ENCODE measurements at regions not wholly inside any gene's neighbourhood (a gene's known extent, or its start where the extent isn't known, plus 50 kb on each side); places are given as distances from the start of the nearest gene placed in this dataset.
"Not testable (repeated sequence)": the region's sequence is repeated elsewhere in the genome, so short reads cannot be mapped to it uniquely, and the experiment has no call there.

- H3K4me3 ChIP-seq (ENCODE audit: low read depth, low read length); H3K27me3 ChIP-seq; H3K9me3 ChIP-seq; DNase-seq; H3K36me3 ChIP-seq; H3K4me1 ChIP-seq: not testable (repeated sequence)
Measured at GRCh38 chr15:84157056-84157632, 78.4 kb upstream of the GOLGA6L4 start.

GRCh38 chr15:84157857-84158256 is 77.7 kb upstream of the GOLGA6L4 start:
- not testable (repeated sequence) for H3K9me3 ChIP-seq; H3K36me3 ChIP-seq; DNase-seq; H3K4me3 ChIP-seq (ENCODE audit: low read depth, low read length); H3K27me3 ChIP-seq; H3K4me1 ChIP-seq

DNA sequence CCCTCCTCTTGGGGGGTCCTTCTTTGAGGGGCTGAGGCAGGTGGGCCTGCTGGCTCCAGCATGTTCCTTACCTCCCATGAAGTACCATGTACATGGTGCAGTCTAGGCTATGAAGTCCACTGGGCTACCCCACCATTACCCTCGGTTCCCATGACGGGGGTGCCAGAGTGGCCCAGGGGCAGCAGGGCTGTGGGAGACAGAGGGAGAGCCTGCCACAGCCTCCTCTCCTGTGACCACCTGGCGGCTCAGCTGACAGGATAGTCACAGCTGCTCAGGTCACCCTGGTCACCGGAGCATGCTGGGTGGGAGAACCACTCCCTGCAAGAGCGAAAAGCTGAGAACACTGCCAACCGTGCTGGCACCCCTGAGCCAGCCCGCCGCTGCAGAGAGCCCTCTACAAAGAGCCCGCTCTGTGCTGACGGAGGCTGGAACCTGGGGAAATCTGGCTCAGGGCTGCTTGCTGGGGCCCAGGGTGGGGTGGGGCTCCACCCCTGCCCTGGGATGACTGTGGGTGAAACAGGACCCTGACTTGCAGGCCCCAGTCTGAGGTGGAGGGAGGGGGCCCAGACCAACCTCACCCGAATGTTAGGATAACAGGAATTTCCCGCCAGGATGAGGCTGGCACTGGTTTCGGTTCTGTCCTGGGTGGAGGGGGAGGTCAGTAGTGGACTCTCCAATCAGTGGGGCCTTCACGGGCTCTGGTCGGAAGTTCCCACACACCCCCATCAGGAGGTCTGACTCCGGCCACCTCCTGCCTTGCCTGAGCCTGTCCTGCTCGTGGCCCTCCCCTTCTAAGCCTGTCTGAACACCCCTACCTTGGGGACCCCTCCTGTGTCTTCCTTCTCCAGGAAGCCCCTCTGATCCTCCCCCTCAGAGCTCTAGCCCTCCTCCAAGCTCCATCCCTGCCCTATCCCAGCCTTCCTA is 76.0 kb upstream of the GOLGA6L4 start:
- not testable (repeated sequence) for H3K9me3 ChIP-seq; H3K36me3 ChIP-seq; H3K4me3 ChIP-seq (ENCODE audit: low read depth, low read length); DNase-seq; H3K4me1 ChIP-seq; H3K27me3 ChIP-seq

DNA sequence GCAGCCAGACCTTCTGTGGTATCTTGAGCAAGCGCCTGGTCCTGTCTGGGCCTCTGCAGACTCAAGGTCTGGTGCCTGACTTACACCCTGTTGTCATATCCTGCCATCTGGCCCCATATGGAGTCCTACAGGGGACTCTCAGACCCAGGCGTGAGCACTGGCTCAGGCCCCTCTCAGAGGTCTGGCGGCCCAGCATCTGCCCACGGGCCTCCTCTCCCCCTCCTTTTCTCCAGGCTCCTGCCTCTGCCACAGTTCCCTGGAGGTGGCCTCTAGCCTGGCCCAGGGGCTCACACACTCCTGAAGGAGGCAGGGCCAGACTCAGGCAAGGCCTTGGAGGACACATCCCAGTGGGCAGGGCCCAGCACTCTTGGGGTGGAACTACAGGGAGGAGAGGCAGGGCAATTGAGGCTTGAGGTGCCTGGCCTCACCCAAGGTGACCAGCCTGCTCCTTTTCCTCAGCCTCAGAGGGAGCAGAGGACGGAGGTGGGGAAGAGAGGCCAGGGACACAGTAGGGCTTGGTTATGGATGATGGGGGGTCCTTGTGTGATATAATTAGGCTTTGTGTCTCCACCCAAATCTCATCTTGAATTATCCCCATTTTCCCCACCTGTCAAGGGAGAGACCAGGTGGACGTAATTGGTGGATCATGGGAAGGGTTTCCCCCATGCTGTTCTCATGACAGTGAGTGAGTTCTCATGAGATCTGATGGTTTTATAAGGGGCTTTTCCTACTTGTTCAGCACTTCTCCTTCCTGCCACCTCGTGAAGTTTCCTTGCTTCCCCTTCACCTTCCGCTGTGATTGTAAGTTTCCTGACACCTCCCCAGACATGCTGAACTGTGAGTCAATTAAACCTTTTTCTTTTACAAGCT is 70.9 kb upstream of the GOLGA6L4 start:
- peak; percentile 44 for DNase-seq
- H3K9me3 ChIP-seq; H3K27me3 ChIP-seq; H3K4me1 ChIP-seq; H3K36me3 ChIP-seq; H3K4me3 ChIP-seq (ENCODE audit: low read depth, low read length): not testable (repeated sequence)

GRCh38 chr15:84170029-84170428 is 65.5 kb upstream of the GOLGA6L4 start:
- H3K4me1 ChIP-seq; H3K36me3 ChIP-seq; DNase-seq; H3K27me3 ChIP-seq; H3K4me3 ChIP-seq (ENCODE audit: low read depth, low read length); H3K9me3 ChIP-seq: not testable (repeated sequence)

DNA sequence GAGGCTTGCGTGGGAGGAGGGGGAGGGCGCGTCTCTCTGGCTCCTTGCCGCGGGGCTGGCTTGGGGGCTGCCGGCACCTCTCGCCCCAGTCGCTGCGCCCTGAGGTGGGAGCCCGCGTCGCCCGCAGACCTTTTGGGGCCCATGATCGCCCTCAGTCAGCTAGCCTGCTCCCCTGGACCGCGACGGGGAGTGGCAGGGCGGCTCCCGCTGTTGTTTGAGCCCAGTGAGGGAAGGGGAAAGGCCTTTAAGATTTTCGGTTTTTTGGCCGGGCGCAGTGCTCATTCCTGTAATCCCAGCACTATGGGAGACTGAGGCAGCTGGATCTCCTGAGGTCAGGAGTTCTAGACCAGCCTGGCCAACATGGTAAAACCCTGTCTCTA is 62.4 kb upstream of the GOLGA6L4 start:
- not testable (repeated sequence) for DNase-seq; H3K4me3 ChIP-seq (ENCODE audit: low read depth, low read length); H3K4me1 ChIP-seq; H3K36me3 ChIP-seq; H3K27me3 ChIP-seq; H3K9me3 ChIP-seq
